GM12878 (cell line): ENCODE measurements at regions not wholly inside any gene's neighbourhood (a gene's known extent, or its start where the extent isn't known, plus 50 kb on each side); places are given as distances from the start of the nearest gene placed in this dataset.

ENCODE experiments used
- EP300 ChIP-seq, 2 experiments: fragments of 150-350 bp in 1 of 2; IDR thresholded peaks; 2 replicates each; pipeline ENCODE4 v1.6.1; 2011 to 2012; ENCODE audit warnings: low read depth in 2 of 2, low read length in 2 of 2, borderline replicate concordance in 1 of 2, improper control_type of control experiment in 1 of 2, inconsistent platforms in 1 of 2; ENCODE audit not compliant: control insufficient read depth in 1 of 2
- FOXK2 ChIP-seq: fragments of 450-650 bp; IDR thresholded peaks from 2 replicates; pipeline ENCODE4 v1.6.1; 2017; ENCODE audit warnings: mild to moderate bottlenecking, moderate library complexity

DNA sequence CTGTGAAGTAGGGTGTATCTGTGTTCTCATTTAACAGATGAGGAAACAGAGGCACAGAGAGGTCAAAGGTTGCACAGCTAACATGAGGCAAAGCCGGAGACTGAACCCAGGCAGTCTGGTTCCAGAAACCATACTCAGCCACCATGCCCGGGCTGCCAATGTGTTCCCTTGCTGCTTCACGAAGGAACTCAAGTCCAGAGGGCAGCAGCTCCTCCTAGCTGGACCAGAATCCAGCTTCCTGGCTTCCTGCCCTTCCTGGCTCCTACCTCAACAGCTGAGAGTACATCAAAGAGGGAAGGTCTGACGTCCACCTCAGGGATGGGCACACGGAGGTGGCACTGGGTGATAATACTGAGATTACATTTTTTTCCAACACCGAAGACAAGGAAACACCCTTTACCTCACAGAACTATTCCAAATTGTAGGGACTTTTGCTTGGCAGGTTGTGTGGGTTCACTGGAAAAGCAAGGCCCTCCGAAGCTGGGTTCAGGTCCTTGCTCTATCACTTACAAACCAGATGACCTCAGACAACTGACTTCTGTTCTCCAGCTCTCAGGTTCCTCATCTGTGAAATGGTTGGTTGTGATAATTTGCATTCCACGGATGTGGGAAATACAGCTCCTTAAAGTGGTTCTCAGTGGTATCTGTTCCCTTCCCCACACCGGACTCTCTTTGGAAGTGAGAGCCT is 154.1 kb upstream of the ZMIZ1 start:
- TF ChIP-seq EP300 (IDR thresholded peaks at IDR 0.05; ENCODE audit: borderline replicate concordance in 1 of 2, control insufficient read depth in 1 of 2, low read depth in 2 of 2, low read length in 2 of 2) (no peak), FOXK2 (no peak)
